IPS DF 19.7 (cell line): ENCODE measurements at regions not wholly inside any gene's neighbourhood (a gene's known extent, or its start where the extent isn't known, plus 50 kb on each side); places are given as distances from the start of the nearest gene placed in this dataset.
A peak's percentile ranks its signal among the peaks of the same experiment; 100 is the strongest.

Source experiments
- DNase-seq: peaks from one replicate; pipeline ENCODE4 v3.0.0-alpha.2; 2013; ENCODE audit warnings: low read depth, low spot score

DNA sequence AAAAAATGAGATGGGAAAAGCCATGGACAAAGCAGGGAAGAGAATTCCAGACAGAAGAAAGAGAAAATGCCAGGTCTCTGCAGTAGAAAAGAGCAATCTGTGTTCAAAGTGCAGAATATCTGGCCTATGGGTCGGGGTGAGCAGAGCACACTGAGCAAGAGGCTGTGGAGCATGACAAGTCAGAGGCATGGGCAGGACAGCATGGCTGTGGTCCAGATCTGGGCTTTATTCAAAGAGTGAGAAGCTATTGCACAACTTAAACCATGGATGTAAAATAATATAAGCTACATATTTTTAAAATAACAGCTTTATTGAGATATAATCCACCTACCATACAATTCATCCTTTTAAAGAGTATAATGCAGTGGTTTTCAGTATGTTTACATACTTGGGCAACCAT is 133.1 kb upstream of the SPDL1 start:
- no peak for DNase-seq

DNA sequence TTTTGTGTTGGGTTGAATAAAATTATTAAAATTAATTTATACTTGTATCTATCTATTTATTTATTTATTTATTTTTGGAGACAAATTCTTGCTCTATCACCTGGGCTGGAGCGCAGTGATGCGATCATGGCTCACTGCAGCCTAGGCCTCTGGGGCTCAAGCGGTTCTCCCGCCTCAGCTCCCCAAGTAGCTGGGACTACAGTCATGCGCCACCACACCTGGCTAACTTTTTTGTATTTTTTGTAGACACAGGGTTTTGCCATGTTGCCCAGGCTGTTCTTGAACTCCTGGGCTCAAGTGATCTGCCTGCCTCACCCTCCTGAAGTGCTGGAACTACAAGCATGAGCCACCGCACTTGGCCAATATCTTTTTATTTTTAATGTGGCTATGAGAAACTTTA is 134.7 kb upstream of the SPDL1 start:
- DNase-seq = no peak

DNA sequence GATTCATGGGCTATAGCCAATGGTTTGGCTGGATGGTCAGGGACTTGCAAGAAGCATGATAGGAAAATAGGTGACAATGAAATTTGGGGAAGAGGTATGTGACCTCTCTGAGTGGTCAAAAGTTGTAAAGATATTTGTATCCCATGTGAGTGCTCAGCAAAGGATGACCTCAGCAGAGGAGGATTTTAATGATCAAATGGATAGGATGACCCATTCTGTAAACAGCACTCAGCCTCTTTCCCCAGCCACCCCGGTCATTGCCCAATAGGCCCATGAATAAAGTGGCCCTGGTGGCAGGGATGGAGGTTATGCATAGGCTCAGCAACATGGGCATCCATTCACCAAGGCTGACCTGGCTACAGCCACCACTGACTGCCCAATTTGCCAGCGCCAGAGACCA is 138.4 kb upstream of the SPDL1 start:
- no peak for DNase-seq

DNA sequence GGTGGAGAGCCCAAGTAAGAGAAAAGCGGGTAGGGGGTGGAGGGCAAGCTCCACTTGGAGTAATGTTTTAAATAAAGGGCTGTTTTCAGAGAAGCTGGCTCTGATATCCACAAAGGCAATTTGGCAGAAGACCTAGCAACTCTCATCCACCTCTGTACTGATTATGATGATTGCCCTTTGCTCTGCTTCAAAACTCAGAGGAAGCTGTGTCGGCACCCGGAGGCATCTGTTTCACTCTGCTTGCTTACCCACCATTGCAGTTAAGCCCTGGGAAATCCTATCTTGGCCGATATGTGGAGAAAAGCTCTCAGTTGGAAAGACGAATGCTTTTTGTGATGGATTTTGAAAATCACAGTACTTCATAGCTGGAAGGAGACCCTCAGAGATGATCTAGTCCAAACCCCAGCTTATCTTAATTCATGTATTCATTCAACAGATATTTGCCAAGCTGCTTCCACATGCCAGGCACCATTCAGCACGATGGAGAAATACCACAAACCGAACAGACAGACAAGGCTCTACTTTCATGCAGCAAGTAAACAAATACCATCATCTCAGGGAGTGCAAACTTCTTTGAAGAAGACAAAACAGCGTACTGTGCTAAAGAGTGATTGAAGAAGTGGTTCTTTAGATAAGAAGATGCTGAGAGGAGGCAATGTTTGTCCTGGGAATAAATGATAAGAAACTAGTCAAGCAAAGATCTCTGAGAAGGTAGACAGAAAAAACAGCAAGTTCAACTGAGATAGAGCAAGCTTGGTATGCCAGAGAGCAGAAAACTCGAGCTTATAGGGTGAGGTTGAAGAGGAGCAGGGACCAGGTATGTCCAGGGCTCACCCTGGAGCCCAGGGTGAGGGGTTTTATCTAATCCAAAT is 140.4 kb upstream of the SPDL1 start:
- no peak for DNase-seq

DNA sequence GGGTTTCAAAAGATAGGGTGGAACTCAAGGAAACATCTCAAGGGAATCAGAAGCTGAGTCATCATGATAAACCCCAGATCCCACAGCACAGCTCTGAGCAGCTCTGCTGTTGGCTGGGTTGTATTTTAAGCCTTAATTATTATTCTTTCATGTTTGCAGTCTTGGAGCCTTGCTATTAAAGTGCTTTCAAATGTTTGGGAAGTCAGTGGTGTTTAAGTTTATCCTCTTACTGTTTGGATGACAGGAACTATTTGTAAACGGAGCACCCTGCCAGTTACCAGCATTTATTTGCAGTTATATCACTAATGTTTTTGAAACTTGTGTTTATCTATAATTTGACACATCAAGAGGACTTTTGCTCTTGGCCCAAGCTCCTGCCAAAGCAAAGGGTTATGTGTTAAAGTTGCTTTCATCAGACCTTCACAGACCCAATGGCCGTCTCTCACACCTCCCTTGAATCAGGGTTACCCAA is 141.1 kb upstream of the SPDL1 start:
- DNase-seq = no peak

GRCh38 chr5:169440107-169440705 is 139.3 kb upstream of the SLIT3 start:
- DNase-seq = no peak

DNA sequence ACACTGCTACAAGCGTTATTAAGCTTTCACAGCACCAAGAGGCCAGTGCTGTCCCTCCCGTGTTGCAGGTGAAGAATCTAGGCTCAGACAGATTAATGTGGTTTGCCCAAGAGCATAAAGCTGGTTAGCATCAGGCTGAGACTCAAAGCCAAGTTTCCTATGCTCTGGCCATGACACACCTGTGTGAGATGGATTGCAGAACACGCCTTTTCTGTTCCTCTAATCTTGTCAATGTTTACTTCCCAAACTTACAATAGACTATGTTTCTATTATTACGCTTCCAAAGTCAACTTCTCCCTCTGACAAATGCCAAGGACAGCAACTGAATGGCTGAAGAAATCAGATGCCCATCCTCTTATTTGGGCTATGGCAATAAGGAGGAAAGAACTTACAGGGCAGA is 138.4 kb upstream of the SLIT3 start:
- no peak for DNase-seq

GRCh38 chr5:169435506-169436229 is 134.7 kb upstream of the SLIT3 start:
- DNase-seq = no peak

DNA sequence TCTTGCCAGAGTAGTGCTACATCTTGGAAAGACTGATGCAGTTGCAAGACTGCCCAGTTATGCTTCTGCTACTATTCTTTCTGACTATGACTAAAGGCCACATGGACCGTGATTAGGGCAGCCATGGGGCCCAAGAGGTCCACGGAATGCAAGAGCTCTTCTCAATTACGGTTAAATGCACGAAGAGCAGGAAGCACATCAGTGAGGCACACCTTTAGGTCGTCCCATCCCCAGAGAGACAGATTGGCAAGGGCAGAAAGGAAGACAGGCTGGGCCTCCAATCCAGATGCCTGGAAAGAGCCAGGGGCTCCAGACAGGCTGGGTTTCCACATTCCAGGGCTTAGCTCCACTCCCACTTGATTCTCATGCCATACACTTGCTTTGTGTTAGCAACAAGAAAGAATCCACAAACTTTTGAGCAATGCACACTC is 132.3 kb upstream of the SLIT3 start:
- no peak for DNase-seq

- DNase-seq = no peak
These were observed 130.4 kb upstream of the SLIT3 start for GRCh38 chr5:169431386-169431785.

DNA sequence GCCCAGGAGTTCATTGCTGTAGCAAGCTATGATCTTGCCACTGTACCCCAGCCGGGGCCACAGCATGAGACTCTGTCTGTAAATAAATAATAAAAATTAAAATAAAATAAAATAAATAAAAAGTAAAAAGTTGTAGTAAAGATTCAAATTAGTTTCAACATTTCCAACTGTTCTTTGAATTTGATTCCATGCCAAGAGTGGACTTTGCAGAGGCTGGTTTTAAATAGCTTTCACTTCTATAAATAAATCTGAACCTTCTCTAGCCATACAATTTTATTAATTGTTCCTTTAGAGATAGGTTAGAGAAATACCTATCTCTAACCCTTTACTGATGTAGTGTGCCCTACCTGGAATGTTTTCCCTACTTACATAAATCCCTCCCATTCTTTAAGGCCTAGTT is 129.7 kb upstream of the SLIT3 start:
- DNase-seq = no peak

- DNase-seq = no peak
These were observed 128.1 kb upstream of the SLIT3 start for GRCh38 chr5:169429044-169429443.

DNA sequence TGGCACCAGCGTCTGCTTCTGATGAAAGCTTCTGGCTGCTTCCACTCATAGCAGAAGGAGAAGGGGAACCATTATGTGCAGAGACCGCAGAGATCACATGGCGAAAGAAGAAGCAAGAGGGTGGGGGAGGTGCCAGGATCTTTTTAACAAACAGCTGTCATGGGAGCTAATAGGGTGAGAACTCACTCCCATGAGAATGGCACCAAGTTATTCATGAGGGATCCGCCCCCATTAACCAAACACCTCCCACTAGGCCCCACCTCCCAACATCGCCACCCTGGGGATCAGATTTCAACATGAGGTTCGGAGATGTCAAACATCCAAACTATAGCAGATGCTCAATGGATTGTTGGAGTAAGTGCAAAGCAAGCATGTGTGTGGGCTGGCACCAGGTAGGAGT is 125.8 kb upstream of the SLIT3 start:
- peak; percentile 12 for DNase-seq

GRCh38 chr5:169424670-169425378 is 123.9 kb upstream of the SLIT3 start:
- no peak for DNase-seq

GRCh38 chr5:169424279-169424655 is 123.3 kb upstream of the SLIT3 start:
- DNase-seq = no peak

- DNase-seq = no peak
These were observed 122.8 kb upstream of the SLIT3 start for GRCh38 chr5:169423580-169424278.

- DNase-seq = no peak
These were observed 121.1 kb upstream of the SLIT3 start for GRCh38 chr5:169422087-169422486.

- no peak for DNase-seq
These were observed 120.7 kb upstream of the SLIT3 start for GRCh38 chr5:169421677-169422076.

- no peak for DNase-seq
These were observed 116.7 kb upstream of the SLIT3 start for GRCh38 chr5:169417676-169418075.

GRCh38 chr5:169416583-169417196 is 115.8 kb upstream of the SLIT3 start:
- DNase-seq = no peak

DNA sequence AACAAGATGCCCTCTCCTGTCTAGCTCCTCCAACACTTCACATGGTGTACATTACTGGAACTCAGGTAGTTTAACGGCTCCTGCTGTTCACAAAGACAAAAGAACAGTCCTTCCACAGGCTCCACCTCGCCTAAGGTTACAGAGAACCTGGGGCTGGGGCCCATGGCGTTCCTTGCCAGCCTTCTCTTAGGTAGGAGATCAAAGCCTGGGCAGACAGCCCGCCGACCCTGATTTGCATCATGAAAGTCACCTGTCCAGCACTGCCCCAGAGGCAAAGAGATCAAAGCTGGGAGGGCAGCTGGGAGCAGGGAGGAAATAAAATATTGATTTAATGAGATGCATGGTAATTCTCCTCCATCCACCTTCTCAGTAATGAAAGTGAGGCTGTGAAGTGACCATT is 115.0 kb upstream of the SLIT3 start:
- no peak for DNase-seq
